Natural killer cell (primary cell): ENCODE measurements at regions not wholly inside any gene's neighbourhood (a gene's known extent, or its start where the extent isn't known, plus 50 kb on each side); places are given as distances from the start of the nearest gene placed in this dataset.

ENCODE experiments used
- ATAC-seq, 3 donors: fragments of 150-1000 bp in 2 of 3; fragments of 200-7000 bp in 1 of 3; cut with Tn5 transposase; 1 replicate in 1 of 3; 2 replicates in 2 of 3; pipeline ENCODE4 v1.10.0; 2021; ENCODE audit warnings: mild to moderate bottlenecking in 2 of 3, moderate library complexity in 2 of 3
- DNase-seq, 2 donors: peaks; one replicate each; pipeline versions ENCODE4 v3.0.0 to v3.0.0-alpha.2; 2013 to 2021; ENCODE audit warnings: mixed read lengths in 1 of 2
- H3K27ac ChIP-seq: one replicate; pipeline ENCODE4 v1.5.1; 2013; ENCODE audit warnings: mild to moderate bottlenecking, low read length
- H3K27me3 ChIP-seq: one replicate; pipeline ENCODE4 v1.6.1; 2013; ENCODE audit warnings: low read length; ENCODE audit not compliant: control insufficient read depth, insufficient read depth
- H3K36me3 ChIP-seq: one replicate; pipeline ENCODE4 v1.6.1; 2013; ENCODE audit warnings: low read length; ENCODE audit not compliant: control insufficient read depth, insufficient read depth
- H3K4me1 ChIP-seq: one replicate; pipeline ENCODE4 v1.6.1; 2013; ENCODE audit warnings: low read length; ENCODE audit not compliant: control insufficient read depth, insufficient read depth
- H3K4me3 ChIP-seq: one replicate; pipeline ENCODE4 v1.5.1; 2013; ENCODE audit warnings: low read length
- H3K9me3 ChIP-seq: one replicate; pipeline ENCODE4 v1.6.1; 2013; ENCODE audit warnings: low read length; ENCODE audit not compliant: control insufficient read depth, insufficient read depth
- H3K27ac Mint-ChIP-seq, 2 donors: one replicate each; pipeline ENCODE4 v1.8.0; 2022; ENCODE audit warnings: mild to moderate bottlenecking in 2 of 2, mixed read lengths in 2 of 2, moderate library complexity in 1 of 2
- H3K27me3 Mint-ChIP-seq, 2 donors: one replicate each; pipeline ENCODE4 v1.8.0; 2022; ENCODE audit warnings: low read depth in 2 of 2, mixed read lengths in 2 of 2
- H3K36me3 Mint-ChIP-seq: one replicate; pipeline ENCODE4 v1.8.0; 2022; ENCODE audit warnings: mixed read lengths
- H3K4me1 Mint-ChIP-seq, 2 donors: one replicate each; pipeline ENCODE4 v1.8.0; 2022; ENCODE audit warnings: mixed read lengths in 2 of 2
- H3K4me3 Mint-ChIP-seq: one replicate; pipeline ENCODE4 v1.8.0; 2022; ENCODE audit warnings: mild to moderate bottlenecking, moderate library complexity, mixed read lengths
- H3K9me3 Mint-ChIP-seq, 2 donors: one replicate each; pipeline ENCODE4 v1.8.0; 2022; ENCODE audit warnings: mixed read lengths in 2 of 2
- CTCF ChIP-seq: fragments of 200-600 bp; IDR thresholded peaks from one replicate; pipeline ENCODE4 v1.8.0; 2022; ENCODE audit warnings: antibody characterized with exemption
- WGBS: methylation state at CpG from one replicate; pipeline ENCODE4 v1.1.7; 2013; ENCODE audit warnings: missing lambda C conversion rate; ENCODE audit not compliant: insufficient coverage; 5-methylcytosine and 5-hydroxymethylcytosine counted together
- intact Hi-C: fragments of 100-400 bp; cut with micrococcal nuclease; formaldehyde crosslinking; loops from one replicate; pipeline ENCODE4 v1.14.2; 2022

DNA sequence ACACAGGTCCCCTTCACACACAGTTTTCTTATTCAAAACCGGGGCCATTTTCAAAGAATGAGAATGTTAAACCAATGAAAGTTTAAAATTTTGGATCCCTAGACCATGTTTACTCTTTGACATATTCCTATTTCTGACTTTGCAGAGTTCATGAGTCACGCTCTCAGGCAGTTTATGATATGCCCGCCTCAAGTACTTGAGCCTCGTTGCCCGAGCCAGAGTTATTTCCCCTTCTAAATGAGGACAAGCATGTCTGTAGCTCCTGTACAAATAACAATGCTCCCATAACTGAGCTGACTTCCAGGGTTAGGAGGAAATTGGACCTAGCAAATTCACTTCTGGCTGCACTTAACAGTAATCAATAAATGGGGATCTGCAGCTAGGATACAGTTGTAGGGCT, 87.9 kb upstream of the PDE1C start:
- peaks cover 0 to 4% of the 10 kb centered on the region in 2 donors for H3K27me3 Mint-ChIP-seq
- H3K4me1 ChIP-seq, result no peaks in the 10 kb centered on the region
- no peak overlapping the region for H3K27ac Mint-ChIP-seq
- WGBS, result 88% methylated on average over 5 of the region's 5 CpGs
- no peaks in the 10 kb centered on the region for H3K9me3 ChIP-seq
- no peak overlapping the region for H3K4me3 ChIP-seq
- no peak for ATAC-seq
- intact Hi-C loops, result no loop called here
- no peak for TF ChIP-seq CTCF
- no peaks in the 10 kb centered on the region for H3K4me1 Mint-ChIP-seq
- DNase-seq, result no peak
- H3K4me3 Mint-ChIP-seq, result no peak overlapping the region
- no peaks in the 10 kb centered on the region for H3K27me3 ChIP-seq
- no peaks in the 10 kb centered on the region for H3K36me3 Mint-ChIP-seq
- H3K27ac ChIP-seq, result no peak overlapping the region
- no peaks in the 10 kb centered on the region for H3K9me3 Mint-ChIP-seq
- no peaks in the 10 kb centered on the region for H3K36me3 ChIP-seq

GRCh38 chr7:32155712-32156111, 85.5 kb upstream of the PDE1C start:
- no peaks in the 10 kb centered on the region for H3K9me3 ChIP-seq
- no peaks in the 10 kb centered on the region for H3K36me3 Mint-ChIP-seq
- no peaks in the 10 kb centered on the region for H3K9me3 Mint-ChIP-seq
- no peaks in the 10 kb centered on the region for H3K27me3 ChIP-seq
- no peak overlapping the region for H3K4me3 Mint-ChIP-seq
- intact Hi-C loops, result no loop called here
- no peaks in the 10 kb centered on the region for H3K4me1 ChIP-seq
- peaks cover 0 to 4% of the 10 kb centered on the region in 2 donors for H3K27me3 Mint-ChIP-seq
- no peak overlapping the region for H3K4me3 ChIP-seq
- TF ChIP-seq CTCF, result no peak
- H3K4me1 Mint-ChIP-seq, result no peaks in the 10 kb centered on the region
- no peak overlapping the region for H3K27ac Mint-ChIP-seq
- DNase-seq (no peak), ATAC-seq (no peak)
- H3K36me3 ChIP-seq, result no peaks in the 10 kb centered on the region
- no peak overlapping the region for H3K27ac ChIP-seq
- WGBS, result 75% methylated on average over 2 of the region's 2 CpGs

DNA sequence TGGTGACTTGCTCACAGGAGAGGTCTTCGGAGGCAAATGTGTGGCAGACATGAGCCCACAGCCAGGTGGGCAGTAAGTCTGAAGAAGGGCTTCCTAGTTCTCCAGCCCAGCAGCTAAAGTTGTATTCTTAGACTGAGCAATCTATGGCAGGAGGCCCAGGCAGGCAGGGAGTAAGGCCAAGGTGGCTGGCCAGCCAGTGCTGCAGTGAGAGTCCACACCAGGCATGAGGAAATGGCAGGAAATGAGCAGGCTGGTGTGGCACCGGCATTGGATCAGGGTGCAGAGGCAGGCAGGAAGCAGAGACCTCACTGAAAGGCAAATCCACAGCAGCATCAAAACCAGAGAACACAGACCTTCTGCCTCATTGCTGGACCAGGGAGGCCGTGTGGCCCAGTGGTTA, 84.6 kb upstream of the PDE1C start:
- H3K4me3 Mint-ChIP-seq, result no peak overlapping the region
- 57% methylated on average over 3 of the region's 3 CpGs for WGBS
- no peaks in the 10 kb centered on the region for H3K9me3 Mint-ChIP-seq
- no peaks in the 10 kb centered on the region for H3K36me3 Mint-ChIP-seq
- TF ChIP-seq CTCF, result no peak
- no peak overlapping the region for H3K4me3 ChIP-seq
- no peaks in the 10 kb centered on the region for H3K4me1 ChIP-seq
- H3K27me3 ChIP-seq, result no peaks in the 10 kb centered on the region
- no peaks in the 10 kb centered on the region for H3K4me1 Mint-ChIP-seq
- H3K36me3 ChIP-seq, result no peaks in the 10 kb centered on the region
- DNase-seq (no peak), ATAC-seq (no peak)
- no peak overlapping the region for H3K27ac Mint-ChIP-seq
- H3K9me3 ChIP-seq, result no peaks in the 10 kb centered on the region
- peaks cover 0 to 4% of the 10 kb centered on the region in 2 donors for H3K27me3 Mint-ChIP-seq
- intact Hi-C loops, result no loop called here
- no peak overlapping the region for H3K27ac ChIP-seq

DNA sequence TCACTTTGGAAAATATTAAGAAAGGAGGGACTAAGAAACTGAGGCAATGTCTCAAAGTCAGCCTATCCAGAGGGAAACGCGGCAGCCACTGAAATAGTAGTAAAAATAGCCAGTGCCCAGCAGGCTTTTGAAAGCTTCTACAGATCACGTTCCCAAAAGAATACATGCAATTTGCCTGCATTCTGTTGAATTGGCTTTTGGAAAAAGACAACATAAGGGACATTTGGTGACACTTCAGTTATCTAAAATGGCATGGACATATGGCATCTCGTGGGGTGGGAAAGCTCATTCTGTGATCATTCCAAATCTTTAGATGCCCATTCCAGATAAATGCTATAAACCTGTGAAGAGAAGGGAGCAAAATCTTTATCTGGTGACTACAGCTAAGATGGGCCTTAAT, 82.8 kb upstream of the PDE1C start:
- Mint-ChIP-seq H3K27me3 (peaks cover 0 to 4% of the 10 kb centered on the region in 2 donors), H3K36me3 (no peaks in the 10 kb centered on the region), H3K4me3 (no peak overlapping the region), H3K9me3 (no peaks in the 10 kb centered on the region), H3K4me1 (no peaks in the 10 kb centered on the region), H3K27ac (no peak overlapping the region)
- DNase-seq (no peak), ATAC-seq (no peak)
- H3K36me3 ChIP-seq, result no peaks in the 10 kb centered on the region
- intact Hi-C loops, result no loop called here
- no peak overlapping the region for H3K27ac ChIP-seq
- H3K4me1 ChIP-seq, result no peaks in the 10 kb centered on the region
- no peak for TF ChIP-seq CTCF
- H3K9me3 ChIP-seq, result no peaks in the 10 kb centered on the region
- H3K4me3 ChIP-seq, result no peak overlapping the region
- WGBS, result 89% methylated on average over 4 of the region's 4 CpGs
- no peaks in the 10 kb centered on the region for H3K27me3 ChIP-seq
